ENCODE measurements at regions not wholly inside any gene's neighbourhood (a gene's known extent, or its start where the extent isn't known, plus 50 kb on each side); places are given as distances from the start of the nearest gene placed in this dataset.

DNA sequence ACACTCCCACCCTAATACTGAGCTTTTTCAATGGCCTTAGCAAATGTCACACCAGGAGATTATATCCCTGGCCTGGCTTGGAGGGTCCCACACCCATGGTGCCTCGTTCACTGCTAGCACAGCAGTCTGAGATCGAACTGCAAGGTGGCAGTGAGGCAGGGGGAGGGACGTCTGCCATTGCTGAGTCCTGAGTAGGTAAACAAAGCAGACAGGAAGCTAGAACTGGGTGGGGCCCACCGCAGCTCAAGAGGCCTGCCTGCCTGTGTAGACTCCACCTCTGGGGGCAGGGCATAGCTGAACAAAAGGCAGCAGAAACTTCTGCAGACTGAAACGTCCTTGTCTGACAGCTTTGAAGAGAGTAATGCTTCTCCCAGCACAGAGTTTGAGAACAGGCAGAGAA is 338.9 kb upstream of the MBL2 start:
- ATAC-seq = no peak
- Mint-ChIP-seq H3K4me1 (no peaks in the 10 kb centered on the region), H3K4me3 (no peak overlapping the region), H3K9me3 (peaks cover 4 to 9% of the 10 kb centered on the region in 2 donors), H3K27ac (no peak overlapping the region), H3K27me3 (no peaks in the 10 kb centered on the region)
- DNase-seq = no peak

DNA sequence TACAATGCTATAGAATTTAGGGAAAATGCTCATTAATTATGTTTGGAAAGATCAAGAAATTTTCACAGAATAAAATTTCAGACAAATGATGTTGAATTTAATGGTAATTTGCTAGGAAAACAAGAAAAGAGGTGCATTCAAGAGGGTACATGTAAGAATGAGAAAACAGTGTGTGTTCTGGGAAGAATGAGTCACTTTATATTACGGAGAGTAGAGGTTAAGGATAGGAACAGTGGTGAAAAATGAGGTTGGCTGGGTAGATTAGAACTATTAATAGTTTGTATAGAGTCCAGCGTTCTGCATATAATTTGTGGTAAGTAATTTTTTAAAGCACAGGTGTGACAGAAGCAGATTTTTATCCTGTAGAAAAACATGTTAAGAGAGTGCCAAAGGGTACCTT is 336.7 kb upstream of the MBL2 start:
- Mint-ChIP-seq H3K4me1 (no peaks in the 10 kb centered on the region), H3K9me3 (peaks cover 0 to 4% of the 10 kb centered on the region in 2 donors), H3K27ac (no peak overlapping the region), H3K27me3 (no peaks in the 10 kb centered on the region), H3K4me3 (no peak overlapping the region)
- DNase-seq (no peak), ATAC-seq (no peak)

DNA sequence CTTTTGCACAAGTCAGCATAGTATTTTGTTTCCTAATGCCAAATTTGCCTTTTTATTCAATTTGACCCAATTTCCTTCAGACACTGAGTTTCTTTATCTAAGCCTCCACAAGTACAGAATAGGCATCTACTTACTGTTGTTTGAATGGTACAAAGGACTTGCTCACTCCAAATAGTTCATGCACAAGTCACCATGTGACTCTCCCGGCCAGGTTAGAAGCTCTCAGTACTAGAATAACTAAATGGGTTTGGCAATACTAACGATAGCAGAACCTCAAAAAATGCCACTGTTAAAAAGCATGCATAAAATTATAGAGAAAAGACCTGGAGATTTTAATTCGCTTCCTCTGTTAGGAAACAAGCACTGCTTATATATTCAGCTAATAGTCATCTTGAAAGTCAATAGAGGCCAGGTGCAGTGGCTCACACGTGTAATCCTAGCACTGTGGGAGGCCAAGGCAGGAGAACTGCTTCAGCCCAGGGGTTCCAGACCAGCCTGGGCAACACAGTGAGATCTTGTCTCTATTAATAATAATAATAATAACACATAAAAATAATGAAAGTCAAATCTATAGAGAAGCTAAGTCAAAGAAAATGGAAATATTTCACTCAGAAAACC is 335.8 kb upstream of the MBL2 start:
- no peaks in the 10 kb centered on the region for H3K27me3 Mint-ChIP-seq
- H3K4me3 Mint-ChIP-seq = no peak overlapping the region
- no peaks in the 10 kb centered on the region for H3K4me1 Mint-ChIP-seq
- no peak for DNase-seq
- H3K9me3 Mint-ChIP-seq = peaks cover 0 to 4% of the 10 kb centered on the region in 2 donors
- H3K27ac Mint-ChIP-seq = no peak overlapping the region
- ATAC-seq = no peak

DNA sequence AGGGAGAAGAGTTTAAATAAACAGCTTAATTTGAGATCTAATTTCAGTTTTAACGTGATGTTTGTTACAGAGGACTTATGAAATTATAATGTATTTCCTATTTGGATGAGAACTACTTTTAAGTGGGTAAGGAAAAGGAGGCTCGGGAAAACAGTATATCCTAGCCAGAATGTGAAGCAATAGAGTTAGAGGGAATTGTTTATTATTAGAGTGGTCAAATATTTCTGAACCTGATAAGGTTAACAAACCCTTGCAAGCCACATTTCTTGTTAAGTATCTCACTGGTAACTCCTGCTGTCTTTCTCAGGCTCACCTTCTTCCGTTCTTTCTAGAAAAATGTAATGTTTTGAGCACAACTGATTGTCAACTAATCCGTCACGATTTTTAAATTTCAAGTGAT is 335.1 kb upstream of the MBL2 start:
- DNase-seq (no peak), ATAC-seq (no peak)
- H3K4me1 Mint-ChIP-seq = no peaks in the 10 kb centered on the region
- no peak overlapping the region for H3K4me3 Mint-ChIP-seq
- no peaks in the 10 kb centered on the region for H3K27me3 Mint-ChIP-seq
- peaks cover 0 to 4% of the 10 kb centered on the region in 2 donors for H3K9me3 Mint-ChIP-seq
- no peak overlapping the region for H3K27ac Mint-ChIP-seq

DNA sequence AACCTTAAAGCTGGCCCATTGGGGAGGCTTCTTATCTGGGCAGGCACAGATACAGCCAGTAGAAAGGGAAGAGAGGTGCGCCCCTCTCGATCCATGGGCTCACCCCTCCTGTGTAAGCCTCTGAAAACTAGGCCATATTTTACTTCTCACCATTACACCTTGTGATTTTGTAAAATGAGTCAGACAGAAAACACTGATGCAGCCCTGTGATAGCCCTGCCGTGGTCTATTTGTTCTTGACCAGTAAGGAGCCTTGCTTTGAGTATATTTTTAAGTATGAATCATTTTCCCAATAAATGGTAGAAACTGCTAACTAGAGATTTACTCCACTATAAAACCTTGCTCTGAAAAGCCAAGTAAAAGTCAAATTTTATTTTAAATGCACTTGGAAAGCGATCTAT is 329.8 kb upstream of the MBL2 start:
- no peaks in the 10 kb centered on the region for H3K27me3 Mint-ChIP-seq
- H3K4me1 Mint-ChIP-seq = no peaks in the 10 kb centered on the region
- DNase-seq (no peak), ATAC-seq (no peak)
- no peak overlapping the region for H3K4me3 Mint-ChIP-seq
- H3K27ac Mint-ChIP-seq = no peak overlapping the region
- peaks cover 4 to 8% of the 10 kb centered on the region in 2 donors for H3K9me3 Mint-ChIP-seq

DNA sequence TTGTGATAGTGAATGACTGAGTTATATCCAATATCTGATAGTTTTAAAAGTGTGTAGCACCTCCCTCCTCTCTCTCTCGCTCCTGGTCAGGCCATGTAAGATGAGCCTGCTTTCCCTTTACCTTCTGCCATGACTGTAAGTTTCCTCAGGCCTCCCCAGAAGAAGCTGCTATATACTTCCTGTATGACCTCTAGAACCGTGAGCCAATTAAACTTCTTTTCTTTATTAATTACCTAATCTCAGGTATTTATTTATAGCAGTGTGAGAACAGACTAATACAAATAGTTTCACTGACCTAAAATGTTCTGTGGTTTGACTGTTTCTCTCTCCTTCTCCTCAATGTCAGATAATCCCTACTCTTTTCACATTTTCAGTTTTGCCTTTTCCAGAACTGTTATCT is 321.3 kb upstream of the MBL2 start:
- DNase-seq (no peak), ATAC-seq (no peak)
- H3K27me3 Mint-ChIP-seq = no peaks in the 10 kb centered on the region
- H3K9me3 Mint-ChIP-seq = peaks cover 5 to 8% of the 10 kb centered on the region in 2 donors
- H3K4me3 Mint-ChIP-seq = no peak overlapping the region
- no peak overlapping the region for H3K27ac Mint-ChIP-seq
- no peaks in the 10 kb centered on the region for H3K4me1 Mint-ChIP-seq

DNA sequence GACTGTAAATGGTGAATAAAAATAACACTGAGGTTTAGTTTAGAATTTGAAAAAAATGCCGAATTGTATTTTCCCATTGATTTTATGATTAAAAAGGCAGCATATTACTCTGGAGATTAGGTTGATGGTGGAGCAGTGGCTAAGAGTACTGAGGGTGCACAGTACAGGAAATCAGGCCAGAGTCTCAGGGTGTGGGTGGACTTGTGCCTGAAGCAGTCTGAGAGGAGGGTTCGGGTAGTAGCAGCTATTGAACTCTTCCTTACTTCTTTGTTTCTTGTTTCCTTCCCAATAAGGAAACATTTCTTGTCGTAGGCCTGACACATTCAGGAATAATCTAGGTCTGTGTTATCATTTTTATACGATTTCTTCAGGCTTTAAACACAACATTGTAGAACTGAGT is 319.0 kb upstream of the MBL2 start:
- Mint-ChIP-seq H3K27me3 (no peaks in the 10 kb centered on the region), H3K4me3 (no peak overlapping the region), H3K27ac (no peak overlapping the region), H3K9me3 (peaks cover 6 to 11% of the 10 kb centered on the region in 2 donors), H3K4me1 (no peaks in the 10 kb centered on the region)
- ATAC-seq (no peak), DNase-seq (no peak)

DNA sequence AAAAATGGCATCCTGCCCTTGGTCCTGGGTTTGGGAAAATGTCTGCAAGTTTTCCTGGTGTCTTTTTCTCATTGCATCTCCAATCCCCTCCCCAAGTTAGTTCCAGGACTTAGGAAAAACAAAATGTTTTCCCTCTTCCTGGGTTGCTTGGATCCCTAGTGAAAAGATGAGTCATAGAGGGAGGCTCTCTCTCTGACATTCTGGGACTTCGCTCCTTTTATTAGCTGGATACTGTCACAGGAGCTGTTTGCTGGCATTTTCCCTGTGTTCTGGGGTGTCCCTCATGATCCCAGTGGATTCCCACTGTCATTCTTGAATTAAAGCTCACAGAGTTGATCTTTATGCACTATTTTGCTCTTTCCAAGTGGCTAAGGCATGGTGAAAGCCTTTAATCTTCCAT is 316.4 kb upstream of the MBL2 start:
- DNase-seq (no peak), ATAC-seq (no peak)
- no peak overlapping the region for H3K4me3 Mint-ChIP-seq
- no peaks in the 10 kb centered on the region for H3K27me3 Mint-ChIP-seq
- peaks cover 19 to 21% of the 10 kb centered on the region in 2 donors for H3K9me3 Mint-ChIP-seq
- H3K27ac Mint-ChIP-seq = no peak overlapping the region
- H3K4me1 Mint-ChIP-seq = no peaks in the 10 kb centered on the region

DNA sequence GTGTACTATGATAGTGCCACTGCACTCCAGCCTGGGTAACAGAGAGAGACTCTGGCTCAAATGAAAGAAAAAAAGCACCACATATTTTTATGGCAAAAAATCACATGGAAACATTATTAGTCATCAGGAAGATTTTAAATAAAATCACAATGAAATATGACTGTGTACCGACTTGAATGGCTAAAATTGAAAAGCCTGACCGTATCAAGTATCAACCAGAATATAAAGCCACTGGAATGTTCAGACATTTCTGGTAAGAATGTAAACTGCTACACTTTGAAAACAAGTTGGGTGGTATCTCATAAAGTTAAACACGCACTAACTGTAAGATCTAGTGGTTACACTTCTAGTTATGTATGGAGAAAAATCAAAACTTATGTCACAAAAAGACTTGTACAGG is 306.7 kb upstream of the MBL2 start:
- H3K4me1 Mint-ChIP-seq = no peaks in the 10 kb centered on the region
- no peak overlapping the region for H3K27ac Mint-ChIP-seq
- no peaks in the 10 kb centered on the region for H3K27me3 Mint-ChIP-seq
- H3K4me3 Mint-ChIP-seq = no peak overlapping the region
- peaks cover 5 to 19% of the 10 kb centered on the region in 2 donors for H3K9me3 Mint-ChIP-seq
- no peak for ATAC-seq
- DNase-seq = no peak

DNA sequence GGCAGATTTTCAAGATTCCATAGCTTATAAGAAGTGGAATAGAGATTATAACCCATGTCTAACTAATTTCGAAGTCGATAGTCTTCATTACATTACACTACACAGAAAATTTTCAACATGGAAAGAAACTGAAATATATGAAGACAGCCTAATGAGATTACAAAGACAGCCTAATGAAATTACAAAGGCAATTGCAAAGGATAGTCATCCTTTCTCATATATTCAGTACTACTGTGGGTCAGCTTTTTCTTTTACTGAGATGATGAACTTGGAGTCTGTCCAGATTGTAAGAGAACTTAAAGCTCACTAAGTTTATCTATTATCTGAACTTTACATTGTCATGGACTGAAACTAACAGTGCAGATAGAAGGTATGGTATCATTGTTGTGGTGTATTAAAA is 304.4 kb upstream of the MBL2 start:
- Mint-ChIP-seq H3K27me3 (no peaks in the 10 kb centered on the region), H3K4me3 (no peak overlapping the region), H3K27ac (no peak overlapping the region), H3K4me1 (no peaks in the 10 kb centered on the region), H3K9me3 (peaks cover 5 to 14% of the 10 kb centered on the region in 2 donors)
- ATAC-seq (no peak), DNase-seq (no peak)

DNA sequence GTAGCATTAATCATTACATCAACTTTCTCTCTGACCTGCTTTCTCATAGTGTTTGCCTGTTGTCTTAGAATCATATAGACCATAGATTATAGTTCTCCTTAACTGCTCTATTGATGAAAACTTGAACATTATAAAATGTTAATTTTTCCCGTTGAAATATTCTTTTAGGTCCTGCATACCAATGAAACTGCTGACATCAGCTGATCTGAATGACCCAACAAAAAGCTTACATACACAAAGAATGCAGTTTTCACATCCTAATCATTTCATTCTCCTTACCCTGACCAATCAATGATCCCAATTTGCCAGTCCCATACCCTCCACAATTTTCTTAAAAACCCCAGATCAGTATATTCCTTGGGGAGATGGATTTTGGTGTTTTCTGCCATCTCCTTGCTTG is 302.9 kb upstream of the MBL2 start:
- Mint-ChIP-seq H3K4me1 (no peaks in the 10 kb centered on the region), H3K27me3 (peaks cover 6% of the 10 kb centered on the region), H3K27ac (no peak overlapping the region), H3K9me3 (peaks cover 5 to 13% of the 10 kb centered on the region in 2 donors), H3K4me3 (no peak overlapping the region)
- ATAC-seq = no peak
- DNase-seq = no peak

DNA sequence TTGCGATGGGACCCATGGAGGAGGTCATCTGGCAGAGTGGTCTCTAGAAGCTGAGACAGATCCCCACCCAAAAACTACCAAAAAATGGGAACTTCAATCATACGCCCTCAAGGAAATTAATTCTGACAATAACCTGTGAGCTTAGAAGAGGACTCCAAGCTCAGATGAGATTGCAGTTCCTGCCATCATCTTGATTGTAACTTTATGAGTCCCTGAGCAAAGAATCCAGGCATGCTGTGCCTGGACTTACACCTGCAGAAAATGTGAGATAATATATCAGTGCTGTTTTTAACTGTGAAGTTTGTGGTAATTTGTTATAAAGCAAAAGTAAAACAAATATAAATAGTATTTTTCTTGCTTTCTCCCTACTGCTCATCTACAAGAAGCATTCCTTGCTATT is 299.6 kb upstream of the MBL2 start:
- peaks cover 6% of the 10 kb centered on the region for H3K27me3 Mint-ChIP-seq
- no peaks in the 10 kb centered on the region for H3K4me1 Mint-ChIP-seq
- H3K4me3 Mint-ChIP-seq = no peak overlapping the region
- no peak for ATAC-seq
- no peak overlapping the region for H3K27ac Mint-ChIP-seq
- H3K9me3 Mint-ChIP-seq = peaks cover 5 to 13% of the 10 kb centered on the region in 2 donors
- DNase-seq = no peak

DNA sequence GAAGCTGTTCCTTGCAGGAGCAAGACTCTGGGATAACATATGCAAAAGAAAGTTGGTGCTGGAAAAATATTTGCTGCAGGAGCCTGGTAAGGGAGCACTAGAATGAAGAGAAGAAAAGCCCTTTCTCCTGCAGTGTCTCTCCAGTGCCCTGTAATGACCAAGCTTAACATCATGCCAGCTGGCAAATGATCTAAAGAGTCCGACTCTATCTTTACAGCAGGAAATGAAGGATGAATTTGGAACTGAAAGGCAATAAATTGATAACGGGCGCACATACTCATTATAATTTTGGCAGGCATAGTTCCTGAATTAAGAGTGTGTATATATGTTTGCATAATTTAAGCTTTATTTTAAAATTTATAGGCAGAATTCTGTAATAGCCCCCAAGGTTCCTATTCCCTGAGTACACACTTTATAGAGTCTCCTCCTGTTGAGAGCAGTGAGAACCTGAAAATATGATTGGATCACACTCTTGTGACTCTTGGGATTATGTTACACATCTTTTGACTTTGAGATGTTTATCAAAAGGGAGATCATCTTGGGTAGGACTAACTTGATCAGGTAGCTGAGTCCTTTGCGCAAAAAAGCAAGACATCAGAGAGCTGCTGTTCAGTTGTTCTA is 299.0 kb upstream of the MBL2 start:
- Mint-ChIP-seq H3K27ac (no peak overlapping the region), H3K4me3 (no peak overlapping the region), H3K4me1 (no peaks in the 10 kb centered on the region), H3K9me3 (peaks cover 5 to 13% of the 10 kb centered on the region in 2 donors), H3K27me3 (peaks cover 6% of the 10 kb centered on the region)
- DNase-seq (no peak), ATAC-seq (no peak)

DNA sequence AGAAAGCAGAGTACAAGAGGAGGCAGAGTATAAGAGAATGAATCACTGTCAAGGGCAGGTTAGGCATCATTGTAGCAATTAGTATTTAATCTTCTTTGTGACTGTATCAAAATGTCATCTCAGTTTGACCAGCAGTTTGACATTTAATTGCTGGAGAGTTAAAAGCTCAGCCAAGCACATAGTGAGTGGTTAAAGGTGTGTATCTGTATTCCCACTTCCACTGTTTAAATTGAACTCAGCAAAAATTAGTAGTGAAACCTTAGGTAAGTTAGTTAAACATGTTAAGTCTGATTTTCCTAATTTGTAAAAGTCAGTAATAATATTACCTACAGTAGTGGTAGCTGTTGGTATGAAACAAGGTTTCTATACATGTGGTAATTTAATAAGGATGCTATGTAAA is 296.4 kb upstream of the MBL2 start:
- DNase-seq (no peak), ATAC-seq (no peak)
- no peaks in the 10 kb centered on the region for H3K9me3 Mint-ChIP-seq
- no peak overlapping the region for H3K4me3 Mint-ChIP-seq
- no peaks in the 10 kb centered on the region for H3K4me1 Mint-ChIP-seq
- no peak overlapping the region for H3K27ac Mint-ChIP-seq
- peaks cover 6% of the 10 kb centered on the region for H3K27me3 Mint-ChIP-seq

DNA sequence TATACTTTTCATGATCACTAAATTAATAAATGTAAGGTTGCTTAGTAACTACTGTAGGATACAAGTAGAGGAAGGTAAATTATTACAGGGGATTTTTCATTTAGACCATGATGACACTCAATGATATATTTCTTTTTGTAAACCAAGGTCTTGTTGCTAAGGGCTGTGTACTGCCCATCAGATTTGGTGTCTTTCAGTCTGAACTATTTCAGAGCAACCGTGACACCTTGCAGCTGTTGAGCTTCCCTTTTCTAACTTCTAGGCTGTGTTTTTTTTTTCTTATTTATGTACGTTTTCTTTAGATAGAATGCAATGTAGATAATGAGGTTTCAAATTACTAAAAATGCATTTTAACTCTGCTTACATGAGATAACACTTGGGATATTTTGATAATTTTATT is 292.0 kb upstream of the MBL2 start:
- no peaks in the 10 kb centered on the region for H3K4me1 Mint-ChIP-seq
- ATAC-seq (no peak), DNase-seq (no peak)
- H3K27ac Mint-ChIP-seq = no peak overlapping the region
- peaks cover 5 to 22% of the 10 kb centered on the region in 2 donors for H3K9me3 Mint-ChIP-seq
- no peak overlapping the region for H3K4me3 Mint-ChIP-seq
- no peaks in the 10 kb centered on the region for H3K27me3 Mint-ChIP-seq

DNA sequence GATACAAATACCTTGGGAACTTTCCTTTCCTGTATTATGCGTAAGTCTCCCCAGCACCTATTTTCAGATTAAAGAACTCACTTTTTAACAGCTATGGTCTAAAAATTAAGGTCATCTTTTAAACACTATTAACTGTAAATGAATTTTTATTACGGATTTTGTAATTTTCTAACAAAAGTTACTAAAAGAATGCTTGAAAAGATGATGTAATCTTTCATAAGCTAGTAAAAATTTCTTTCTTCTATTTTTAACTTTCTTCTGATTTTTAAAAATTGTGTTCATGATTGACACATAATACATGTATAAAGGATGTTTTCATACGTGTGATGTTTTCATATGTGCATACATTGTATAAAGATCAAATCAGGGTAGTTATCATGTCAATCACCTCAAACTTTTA is 291.2 kb upstream of the MBL2 start:
- no peaks in the 10 kb centered on the region for H3K4me1 Mint-ChIP-seq

More for the DNA sequence above, 291.2 kb upstream of the MBL2 start:
- Mint-ChIP-seq H3K27me3 (no peaks in the 10 kb centered on the region), H3K27ac (no peak overlapping the region), H3K4me3 (no peak overlapping the region), H3K9me3 (peaks cover 5 to 22% of the 10 kb centered on the region in 2 donors)
- ATAC-seq (no peak), DNase-seq (no peak)

All from stimulated activated naive CD8-positive, alpha-beta T cell treated with anti-CD3 and anti-CD28 coated beads, Interleukin-15, amount 100 ng/mL, for 72 hours (primary cell).